Fibroblast of skin of scalp (primary cell): ENCODE measurements at regions not wholly inside any gene's neighbourhood (a gene's known extent, or its start where the extent isn't known, plus 50 kb on each side); places are given as distances from the start of the nearest gene placed in this dataset.

Source experiments
- DNase-seq: peaks from one replicate; pipeline ENCODE4 v3.0.0-alpha.2; 2013

DNA sequence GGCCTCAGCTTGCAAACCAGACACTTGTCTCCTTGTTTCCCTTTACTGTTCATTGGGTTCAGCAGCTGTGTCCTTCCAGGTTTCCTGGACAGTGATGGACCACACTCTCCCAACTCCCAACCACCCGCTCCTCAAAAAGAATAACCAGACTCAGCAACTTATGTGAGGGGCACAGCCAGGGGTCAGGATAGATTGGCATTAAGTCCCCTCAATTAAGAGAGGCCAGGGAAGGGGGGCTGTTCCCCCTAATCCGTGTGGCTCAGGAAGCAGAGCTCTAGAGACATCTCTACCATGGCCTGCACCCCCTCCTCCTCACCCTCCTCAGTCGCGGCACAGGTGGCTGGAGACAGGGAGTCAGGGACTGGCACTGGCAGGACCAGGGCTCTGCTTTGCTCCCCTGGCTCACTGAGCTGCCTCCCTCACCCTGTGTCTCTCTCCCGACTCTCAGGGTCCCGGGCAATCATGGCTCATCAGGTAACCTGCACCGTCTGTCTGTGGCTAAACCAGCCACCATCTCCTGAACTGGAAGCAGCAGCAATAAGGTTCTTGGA lies 111.7 kb downstream of the ZNF280B start:
- DNase-seq = no peak

DNA sequence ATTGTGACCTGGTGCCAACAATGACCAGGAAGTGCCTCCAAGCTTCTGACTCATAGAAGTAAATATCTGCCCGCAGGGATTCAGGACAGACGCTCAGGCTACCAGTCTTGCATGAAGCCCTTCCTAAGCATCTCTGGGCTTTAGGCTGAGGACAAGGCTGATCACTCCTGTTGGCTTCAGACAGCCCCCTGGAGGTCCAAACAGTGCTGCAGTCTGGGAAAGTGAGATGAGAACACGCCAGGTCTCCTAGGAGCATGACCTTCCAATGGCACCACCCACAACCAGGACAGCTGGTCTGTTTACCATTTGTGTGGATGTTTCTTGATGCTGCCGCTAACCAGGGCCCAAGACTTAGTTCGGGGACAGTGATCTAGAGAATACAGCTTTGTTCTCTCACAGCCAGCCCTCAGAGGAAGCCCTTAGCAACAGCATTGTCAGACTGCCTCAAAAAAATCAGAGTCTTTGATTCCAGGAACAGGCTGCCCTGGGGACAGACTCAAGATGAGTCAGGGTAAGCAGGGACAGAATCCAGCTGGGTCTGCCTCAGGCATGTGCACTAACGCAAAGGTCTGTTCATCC lies 111.2 kb downstream of the ZNF280B start:
- DNase-seq = peak; percentile 11

DNA sequence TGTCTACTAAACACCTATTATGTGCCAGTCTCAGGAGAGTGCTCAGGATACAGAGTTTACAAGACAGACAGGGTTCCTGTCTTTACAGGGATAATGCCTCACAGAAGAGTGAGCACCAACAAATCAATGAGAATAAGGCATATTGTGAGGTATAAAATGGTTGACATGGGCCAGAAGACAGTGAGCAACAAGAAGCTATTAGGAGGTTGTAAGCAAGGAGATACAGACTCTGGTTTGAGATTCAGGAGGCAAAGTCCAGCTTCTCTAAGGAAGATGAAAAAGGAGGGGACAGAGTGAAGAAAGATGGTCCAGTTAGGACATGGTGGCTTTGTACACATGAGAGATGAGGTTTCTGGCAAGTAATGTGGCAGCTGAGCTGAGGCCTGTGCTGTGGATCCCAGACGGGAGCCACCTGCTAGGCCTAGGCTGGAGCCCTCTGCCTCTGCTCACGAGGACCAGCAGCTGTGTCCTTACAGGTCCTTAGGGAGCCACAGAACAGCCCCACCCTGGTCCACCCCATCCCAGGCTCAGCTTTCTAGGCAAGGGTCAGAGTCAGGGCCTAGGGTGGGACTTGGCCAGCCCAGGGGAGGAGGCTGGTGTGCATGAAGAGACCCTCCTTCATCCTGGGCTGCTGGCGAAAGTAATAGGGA lies 110.5 kb downstream of the ZNF280B start:
- DNase-seq = no peak

DNA sequence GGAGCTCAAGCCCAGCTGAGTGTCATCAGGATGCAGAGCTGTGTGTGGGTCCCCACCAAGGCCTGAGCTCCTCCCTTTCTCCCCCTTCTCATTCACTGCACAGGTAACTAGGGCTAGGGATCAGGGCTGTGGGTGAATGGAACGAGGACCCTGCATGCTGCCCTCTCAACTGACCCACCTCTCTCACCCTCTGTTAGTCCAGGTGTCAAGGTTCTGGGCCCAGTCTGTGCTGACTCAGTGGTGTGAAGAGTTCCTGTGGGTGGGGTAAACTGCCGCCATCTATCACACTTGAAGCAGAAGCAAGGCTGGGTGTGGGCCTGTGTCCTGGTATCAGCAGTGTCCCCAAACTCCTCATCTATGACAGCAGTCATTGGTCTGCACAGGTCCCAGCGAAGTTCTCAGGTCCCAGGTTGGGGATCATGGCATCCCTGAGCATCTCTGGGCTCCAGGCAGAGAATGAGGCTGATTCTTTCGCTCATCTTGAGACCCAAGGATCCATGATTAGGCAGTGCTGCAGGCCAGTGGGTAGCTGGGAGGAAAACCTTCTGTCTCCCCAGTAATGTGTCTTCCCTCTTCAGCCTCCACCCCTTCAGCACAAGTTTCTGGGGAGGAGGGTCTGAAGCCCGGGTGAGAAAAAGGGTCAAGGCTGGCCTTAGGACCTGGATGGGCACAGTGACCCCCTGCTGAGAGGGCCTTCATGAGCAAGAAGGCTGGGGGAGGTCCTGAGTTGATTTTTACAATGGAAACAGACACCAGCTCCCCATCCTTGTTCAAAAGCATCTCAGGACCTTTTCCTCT lies 109.8 kb downstream of the ZNF280B start:
- no peak for DNase-seq

DNA sequence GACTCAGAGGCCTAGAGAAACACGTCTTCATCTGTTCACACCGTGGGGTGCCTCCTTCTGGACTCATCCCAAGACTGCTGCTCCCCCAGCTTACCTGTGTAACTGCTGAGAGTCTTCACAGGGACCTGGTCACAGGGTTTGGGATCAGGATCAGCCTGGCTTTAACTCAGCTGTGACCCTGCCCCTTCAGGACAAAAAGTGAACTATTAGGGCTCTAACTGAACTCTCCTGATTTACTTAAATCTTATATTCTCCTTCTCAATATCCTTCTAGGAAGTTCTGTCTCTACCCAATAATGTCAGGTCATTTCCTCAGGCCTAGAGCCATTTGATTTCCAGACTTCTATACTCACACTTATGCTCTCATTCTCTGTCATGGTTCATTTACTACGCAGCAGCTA lies 108.4 kb downstream of the ZNF280B start:
- DNase-seq = no peak

DNA sequence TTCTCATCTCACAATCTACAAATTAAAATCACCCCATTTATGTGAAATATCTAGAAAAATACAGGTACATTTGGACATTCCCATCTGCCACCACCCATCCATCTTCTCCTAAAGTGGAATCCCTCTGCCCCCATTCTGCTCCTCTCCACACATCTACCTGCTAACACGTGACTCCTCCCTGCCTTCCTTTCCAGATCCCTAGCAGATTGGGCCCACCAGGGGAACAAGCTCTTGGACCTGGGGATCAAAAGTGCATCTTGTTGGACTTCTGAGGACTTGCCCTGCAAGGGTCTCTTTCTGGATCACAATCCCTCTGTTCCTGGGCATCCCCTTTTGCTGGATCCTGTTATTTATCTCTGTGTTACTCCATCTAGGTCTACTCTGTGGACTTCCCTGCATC lies 107.6 kb downstream of the ZNF280B start:
- no peak for DNase-seq

DNA sequence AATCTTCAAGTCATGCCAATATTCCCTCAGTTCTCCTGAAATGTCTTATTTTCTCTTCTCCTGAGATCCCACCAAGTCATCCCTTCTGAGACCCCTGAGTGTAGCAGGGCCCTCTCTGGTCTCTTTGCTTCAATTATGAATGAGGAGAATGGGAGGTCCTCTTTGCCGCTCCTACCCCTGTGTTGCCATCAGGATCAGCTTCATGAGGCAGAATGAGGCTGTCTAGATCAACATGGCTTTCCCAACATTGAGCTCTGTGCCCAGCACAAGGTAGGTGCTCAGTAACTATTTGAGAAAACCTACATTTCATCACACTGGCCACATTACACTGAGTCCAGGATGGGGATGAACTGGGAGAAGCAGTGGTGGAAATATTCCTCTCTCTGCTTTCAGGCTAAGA lies 107.2 kb downstream of the ZNF280B start:
- DNase-seq = no peak

DNA sequence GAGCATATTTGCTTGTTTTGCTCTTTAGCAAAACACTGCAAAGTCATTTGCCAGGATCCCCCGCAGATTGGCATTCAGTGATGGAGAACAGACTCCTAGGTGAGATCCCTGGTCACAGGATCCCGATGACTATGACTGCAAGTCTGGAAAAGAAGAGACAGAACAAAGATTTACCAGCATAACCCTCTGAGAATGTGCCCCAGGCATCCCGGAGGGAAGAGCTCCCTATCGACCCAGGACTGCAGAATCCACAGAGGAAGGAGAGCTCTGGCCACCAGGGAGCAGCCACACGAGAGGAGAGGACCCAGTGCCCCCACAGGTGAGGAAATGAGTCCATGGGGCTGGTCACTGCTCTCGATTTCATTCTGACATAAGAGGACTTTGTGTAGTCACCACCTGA lies 105.2 kb downstream of the ZNF280B start:
- DNase-seq = no peak

DNA sequence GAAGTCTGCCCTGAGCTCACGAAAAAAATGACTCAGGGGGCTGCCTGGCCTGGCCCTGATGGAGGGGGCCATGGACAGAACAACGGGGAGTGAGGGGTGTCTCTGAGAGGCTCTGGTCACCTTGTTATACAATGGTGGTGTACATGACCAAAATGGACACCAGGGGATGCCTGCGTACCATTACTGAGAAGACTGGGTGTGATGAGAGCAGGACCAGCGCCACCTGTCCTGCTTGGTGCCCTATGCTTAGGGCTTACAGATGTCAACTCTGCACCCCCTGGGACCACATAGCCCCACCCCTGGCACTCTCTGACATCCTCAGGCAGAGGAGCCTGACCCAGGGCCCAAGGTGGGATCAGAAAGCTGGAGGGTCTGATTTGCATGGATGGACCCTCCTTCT lies 104.8 kb downstream of the ZNF280B start:
- DNase-seq = no peak

DNA sequence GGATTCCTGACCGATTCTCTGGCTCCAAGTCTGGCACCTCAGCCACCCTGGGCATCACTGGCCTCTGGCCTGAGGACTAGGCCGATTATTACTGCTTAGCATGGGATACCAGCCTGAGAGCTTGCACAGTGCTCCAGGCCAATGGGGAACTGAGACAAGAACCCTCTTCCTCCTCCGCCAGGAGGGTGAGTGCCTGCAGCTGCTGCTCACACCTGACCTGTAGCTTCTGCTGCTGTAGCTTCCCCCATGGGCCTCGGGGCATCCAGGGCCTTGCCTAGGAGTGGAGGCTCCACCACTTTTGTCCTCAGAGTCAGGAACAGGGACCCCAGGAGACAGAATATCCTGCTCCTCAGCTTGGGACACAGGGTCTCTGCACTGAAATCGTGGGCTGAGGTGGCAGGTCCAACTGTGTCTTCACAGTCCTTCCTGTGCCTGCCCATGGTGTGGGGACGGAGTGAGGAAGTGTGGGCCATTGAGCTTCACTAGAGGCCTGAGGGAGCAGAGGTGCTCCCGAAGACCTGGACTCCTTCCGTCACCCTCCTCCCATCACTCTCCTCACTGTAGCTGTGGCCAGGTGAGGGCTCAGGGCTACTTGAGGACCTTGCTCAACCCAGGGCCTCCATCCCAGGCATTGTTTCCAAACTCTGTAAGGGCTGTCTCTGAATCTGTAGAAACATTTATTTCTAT lies 103.8 kb downstream of the ZNF280B start:
- DNase-seq = no peak

DNA sequence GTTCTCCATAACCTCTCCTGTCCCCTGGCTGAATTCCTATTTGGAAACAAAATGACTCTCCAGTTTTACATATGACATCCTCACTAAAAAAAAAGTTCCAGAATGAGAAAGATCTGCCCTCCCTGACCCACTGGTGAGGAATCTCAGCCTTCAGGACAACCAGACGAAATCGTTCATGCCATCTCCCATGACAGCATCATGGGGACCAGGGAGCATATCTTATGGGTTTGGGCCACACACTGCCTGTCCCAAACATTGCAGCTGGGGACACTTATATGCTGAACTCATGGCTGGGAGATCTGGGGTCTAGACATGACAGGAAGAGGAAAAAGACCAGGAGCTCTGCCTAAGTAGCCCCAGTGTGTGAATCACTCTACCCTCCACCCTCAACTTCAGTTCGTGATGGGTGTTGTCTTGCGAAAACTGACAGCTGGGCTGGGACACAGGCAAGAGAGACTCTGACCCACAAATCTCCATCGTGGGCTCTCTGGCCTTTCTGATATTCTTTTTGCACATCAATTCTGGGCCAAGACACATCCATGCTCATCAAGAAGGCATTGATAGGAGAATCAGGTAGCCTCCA lies 102.0 kb downstream of the ZNF280B start:
- DNase-seq = no peak

DNA sequence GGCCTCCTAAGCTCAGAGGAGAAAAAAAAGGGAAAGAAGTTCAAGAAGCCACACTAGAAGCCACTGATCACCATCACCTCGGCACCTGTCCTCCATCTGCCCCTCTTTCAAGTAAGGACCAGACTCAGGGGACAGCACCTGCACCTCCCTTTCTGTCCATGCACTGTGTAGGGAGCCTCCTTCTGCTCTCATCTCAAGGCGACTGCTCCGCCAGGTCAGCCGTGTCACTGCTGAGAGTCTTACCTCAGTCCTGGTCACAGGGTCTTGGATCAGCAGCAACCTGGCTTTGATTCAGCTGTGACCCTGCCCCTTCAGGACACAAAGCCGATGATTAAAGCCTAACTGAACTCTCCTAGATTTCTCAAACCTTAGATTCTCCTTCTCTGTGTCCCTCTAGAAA lies 101.5 kb downstream of the ZNF280B start:
- DNase-seq = no peak

DNA sequence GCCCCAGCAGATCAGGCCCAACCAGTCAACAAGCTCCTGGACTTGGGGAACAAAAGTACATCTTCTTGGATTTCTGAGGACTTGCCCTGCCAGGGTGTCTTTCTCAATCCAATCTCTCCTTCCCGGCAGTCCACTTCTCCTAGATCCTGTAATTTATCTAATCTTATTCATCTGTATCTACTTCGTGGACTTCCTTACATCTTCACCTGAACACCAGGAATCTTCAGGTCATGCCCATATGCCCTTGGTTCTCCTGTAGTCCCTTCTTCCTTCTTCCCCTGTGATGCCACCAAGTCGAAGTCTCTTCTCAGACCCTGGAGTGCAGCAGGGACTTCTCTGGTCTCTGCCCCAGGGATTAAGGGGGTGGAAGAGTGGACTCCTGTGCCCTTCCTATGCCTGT lies 100.3 kb downstream of the ZNF280B start:
- DNase-seq = no peak

DNA sequence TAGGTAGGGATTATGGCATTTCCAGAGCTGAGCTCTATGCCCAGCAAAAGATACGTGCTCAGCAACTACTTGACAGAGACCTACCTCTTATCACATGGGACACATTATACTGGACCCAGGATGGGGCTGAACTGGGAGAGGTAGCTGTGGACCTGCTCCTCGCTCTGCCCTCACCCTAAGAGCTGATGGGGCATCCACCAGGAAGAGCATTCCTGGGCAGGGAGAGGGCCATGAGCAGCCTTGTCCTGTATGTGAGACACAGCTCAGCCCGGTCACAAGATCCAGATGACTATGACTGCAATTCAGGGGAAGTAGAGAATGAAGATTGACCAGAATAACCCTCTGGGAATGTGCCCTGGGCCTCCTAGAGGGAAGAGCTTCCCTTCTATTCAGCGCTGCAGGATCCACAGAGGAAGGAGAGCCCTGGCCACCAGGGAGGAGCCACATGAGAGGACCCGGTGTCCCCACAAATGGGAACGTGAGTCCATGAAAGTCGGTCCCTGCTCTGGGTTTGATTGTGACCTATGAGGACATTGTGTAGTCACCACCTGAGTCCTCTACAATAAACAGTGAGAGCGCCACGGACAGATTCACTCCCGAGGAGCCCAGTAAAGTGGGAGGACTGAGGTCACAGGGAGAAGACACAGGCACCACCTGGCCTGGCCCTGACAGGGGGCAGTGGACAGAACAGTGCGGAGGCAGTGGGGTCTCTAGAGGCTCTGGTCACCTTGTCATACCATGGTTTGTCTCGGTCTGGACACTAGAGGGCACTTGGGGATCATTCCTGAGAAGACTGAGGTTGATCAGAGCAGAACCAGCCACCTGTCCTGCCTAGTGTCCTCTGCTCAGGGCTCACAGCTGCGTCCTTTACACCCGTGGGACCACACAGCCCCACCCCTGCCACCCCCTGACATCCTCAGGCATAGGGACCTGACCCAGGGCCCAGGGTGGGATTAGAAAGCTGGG lies 99.5 kb downstream of the ZNF280B start:
- DNase-seq = peak; percentile 14

DNA sequence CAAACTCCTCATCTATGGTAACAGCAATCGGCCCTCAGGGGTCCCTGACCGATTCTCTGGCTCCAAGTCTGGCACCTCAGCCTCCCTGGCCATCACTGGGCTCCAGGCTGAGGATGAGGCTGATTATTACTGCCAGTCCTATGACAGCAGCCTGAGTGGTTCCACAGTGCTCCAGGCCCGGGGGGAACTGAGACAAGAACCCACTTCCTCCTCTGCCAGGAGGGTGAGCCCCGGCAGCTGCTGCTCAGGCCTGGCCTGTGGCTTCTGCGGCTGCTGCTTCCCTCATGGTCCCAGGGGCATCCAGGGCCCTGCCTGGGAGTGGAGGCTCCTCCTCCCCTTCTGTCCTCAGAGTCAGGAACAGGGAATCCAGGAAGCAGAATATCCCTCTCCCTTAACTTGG lies 98.4 kb downstream of the ZNF280B start:
- peak; percentile 55 for DNase-seq

DNA sequence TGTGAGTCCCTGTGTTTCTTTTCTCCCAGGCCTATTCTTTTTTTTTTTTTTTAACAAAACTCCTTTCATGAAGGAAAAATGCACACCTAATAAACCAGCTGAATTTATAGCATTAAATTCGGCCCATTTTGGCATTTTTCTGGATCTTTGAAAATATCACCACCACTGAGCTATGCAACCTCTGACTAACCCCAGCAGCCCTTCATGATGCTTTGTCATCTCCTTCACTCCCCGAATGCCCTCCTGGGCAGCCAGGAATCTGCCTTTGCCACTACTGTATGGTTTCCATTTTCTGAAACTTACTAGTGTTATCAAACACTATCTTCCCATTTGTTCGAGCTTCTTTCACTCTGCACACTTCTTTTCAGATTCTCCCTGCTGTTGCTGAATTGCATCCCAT lies 97.9 kb downstream of the ZNF280B start:
- no peak for DNase-seq

DNA sequence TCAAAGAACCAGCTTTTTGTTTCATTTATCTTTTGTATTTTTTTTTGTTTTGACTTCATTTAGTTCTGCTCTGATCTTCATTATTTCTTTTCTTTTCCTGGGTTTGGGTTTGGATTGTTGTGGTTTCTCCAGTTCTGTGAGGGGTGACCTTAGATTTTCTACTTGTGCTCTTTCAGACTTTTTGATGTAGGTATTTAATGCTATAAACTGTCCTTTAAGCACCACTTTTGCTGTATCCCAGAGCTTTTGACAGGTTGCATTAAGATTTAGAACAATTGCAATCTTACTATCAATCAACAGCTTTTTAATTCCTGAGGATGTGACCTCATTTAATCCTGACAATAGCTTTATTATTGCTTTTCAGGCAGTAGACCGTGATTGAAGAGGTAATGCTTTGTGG lies 94.3 kb downstream of the ZNF280B start:
- DNase-seq = no peak

DNA sequence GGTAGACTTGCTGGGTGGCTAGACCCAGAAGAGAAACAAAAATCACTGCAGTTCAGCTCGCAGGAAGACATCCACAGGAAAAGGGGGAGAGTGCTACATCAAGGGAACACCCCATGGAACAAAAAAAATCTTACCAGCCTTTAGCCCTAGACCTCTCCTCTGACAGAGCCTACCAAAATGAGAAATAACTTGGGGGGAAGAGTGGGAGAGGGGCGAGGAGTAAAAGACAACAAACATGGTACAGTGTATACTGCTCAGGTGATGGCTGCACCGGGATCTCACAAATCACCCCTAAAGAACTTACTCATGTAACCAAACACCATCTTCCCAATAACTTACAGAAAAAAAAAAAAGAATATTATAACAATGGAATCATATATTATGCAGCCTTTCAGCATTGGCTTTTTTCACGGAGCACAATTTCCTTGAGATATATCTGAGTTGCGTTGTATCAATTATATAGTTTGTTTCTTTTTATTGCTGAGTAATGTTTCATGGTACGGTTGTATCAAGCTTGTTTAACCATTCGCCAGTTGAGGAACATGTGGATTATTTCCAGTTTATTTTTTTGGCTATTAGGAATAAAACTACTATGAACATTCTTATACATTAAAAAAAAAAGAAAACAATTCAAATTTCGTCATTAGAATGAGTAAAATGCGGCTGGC lies 90.9 kb downstream of the ZNF280B start:
- DNase-seq = no peak

DNA sequence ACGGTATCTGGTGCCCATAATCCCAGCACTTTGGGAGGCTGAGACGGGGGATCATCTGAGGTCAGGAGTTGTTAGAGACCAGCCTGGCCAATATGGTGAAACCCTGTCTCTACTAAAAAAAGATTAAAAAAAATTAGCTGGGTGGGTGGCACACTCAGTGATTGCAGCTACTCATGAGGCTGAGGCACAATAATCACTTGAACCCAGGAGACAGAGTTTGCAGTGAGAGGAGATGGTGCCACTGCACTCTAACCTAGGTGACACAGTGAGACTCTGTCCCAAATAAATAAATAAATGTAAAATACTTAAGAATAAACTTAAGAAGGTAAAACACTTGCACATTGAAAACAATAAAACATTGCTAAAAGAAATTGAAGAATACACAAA lies 90.4 kb downstream of the ZNF280B start:
- no peak for DNase-seq

DNA sequence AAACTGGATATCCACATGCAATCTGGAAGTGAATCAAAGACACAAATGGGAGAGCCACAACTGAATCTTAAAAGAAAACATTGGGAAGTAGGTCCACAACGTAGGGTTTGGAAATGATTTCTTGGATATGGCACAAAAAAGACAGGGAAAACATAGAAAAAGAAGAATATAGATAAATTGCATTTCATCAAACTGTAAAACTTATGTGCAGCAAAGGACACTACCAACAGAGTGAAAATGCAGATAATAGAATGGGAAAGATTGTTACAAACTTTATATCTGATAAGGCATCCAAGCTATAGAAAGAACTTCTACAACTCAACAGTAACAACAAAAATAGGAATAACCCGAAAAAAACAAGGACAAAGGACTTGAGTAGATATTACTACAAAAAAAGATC lies 89.6 kb downstream of the ZNF280B start:
- DNase-seq = no peak

DNA sequence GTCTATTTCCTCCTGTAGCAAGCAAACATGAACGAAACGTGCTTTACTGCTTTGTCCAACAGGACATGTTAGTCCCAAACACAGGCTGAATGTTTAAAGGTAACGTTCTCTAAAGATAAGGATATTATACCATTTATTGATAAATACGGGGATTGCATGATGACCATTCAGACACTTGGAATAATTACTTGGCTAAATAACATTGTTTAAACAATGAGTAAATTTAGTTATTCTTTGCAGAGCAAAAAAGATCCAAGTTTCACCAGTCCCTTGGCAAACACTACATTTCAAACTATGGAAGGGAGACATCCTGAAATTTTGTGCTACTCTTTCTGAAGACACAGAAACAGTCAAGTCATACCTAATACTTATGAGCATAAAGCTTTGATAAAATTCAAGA lies 88.0 kb downstream of the ZNF280B start:
- no peak for DNase-seq
